ENCODE measurements at regions not wholly inside any gene's neighbourhood (a gene's known extent, or its start where the extent isn't known, plus 50 kb on each side); places are given as distances from the start of the nearest gene placed in this dataset.

DNA sequence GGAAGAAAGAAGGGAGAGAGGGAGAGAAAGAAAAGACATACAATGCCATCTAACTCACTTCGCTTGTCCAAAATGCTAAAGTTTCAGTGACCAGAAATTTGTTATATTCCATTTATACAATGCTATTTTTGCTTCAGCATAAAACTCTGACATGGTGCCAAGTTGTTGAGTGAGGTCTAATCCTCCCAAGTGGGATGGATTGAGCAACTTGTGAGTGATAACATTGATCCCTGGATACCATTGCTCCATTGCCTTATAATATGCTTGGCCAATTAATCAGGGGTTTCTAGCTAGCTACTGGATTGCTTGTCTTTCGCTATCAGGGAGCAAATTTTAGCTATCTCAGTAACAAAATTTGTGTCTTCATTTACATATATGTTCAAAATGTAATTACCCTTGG lies 615.6 kb upstream of the DPPA4 start:
- no peak for TF ChIP-seq YY1 (IDR thresholded peaks at IDR 0.05; ENCODE audit: insufficient read depth, insufficient read length)
- no peak for TF ChIP-seq ZNF274 (IDR thresholded peaks at IDR 0.05; ENCODE audit: low read depth, low read length)

All from NT2/D1 (cell line).